ENCODE measurements at regions not wholly inside any gene's neighbourhood (a gene's known extent, or its start where the extent isn't known, plus 50 kb on each side); places are given as distances from the start of the nearest gene placed in this dataset.

DNA sequence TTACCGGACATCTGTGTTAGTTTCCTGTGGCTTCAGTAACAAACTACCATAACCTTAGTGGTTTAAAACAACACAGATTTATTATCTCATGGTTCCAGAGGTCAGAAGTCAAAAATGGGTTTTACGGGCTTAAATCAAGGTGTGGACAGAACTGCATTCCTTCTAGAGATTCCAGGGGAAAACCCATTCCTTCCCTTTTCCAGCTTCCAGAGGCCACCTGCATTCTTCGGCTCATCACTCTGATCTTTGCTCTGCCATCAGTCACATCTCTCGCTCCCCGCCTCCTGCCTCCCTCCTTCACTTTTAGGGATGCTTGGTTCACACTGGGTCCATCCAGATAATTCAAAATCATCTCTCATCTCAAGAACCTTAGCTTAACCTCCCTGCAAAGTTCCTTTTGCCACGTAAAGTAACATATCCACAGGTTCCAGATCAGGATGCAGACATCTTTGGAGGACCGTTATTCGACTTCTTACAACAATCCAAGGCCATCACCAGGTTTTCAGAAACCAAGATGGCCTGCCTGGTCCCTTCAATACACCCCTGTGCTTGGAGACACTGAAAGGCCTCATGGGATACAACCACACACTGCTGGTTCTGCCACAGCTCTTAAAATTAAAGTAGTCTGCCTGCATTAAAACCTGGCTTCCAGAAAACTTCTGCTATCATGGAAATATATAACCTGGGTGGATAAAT, 225.9 kb upstream of the MYO3A start:
- FAIRE-seq (no peak), DNase-seq (ENCODE audit: insufficient read length, low spot score) (no peak)
- TF ChIP-seq, protein P1, sequence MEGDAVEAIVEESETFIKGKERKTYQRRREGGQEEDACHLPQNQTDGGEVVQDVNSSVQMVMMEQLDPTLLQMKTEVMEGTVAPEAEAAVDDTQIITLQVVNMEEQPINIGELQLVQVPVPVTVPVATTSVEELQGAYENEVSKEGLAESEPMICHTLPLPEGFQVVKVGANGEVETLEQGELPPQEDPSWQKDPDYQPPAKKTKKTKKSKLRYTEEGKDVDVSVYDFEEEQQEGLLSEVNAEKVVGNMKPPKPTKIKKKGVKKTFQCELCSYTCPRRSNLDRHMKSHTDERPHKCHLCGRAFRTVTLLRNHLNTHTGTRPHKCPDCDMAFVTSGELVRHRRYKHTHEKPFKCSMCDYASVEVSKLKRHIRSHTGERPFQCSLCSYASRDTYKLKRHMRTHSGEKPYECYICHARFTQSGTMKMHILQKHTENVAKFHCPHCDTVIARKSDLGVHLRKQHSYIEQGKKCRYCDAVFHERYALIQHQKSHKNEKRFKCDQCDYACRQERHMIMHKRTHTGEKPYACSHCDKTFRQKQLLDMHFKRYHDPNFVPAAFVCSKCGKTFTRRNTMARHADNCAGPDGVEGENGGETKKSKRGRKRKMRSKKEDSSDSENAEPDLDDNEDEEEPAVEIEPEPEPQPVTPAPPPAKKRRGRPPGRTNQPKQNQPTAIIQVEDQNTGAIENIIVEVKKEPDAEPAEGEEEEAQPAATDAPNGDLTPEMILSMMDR (IDR thresholded peaks at IDR 0.05; ENCODE audit: insufficient read depth, missing control alignments), result no peak

DNA sequence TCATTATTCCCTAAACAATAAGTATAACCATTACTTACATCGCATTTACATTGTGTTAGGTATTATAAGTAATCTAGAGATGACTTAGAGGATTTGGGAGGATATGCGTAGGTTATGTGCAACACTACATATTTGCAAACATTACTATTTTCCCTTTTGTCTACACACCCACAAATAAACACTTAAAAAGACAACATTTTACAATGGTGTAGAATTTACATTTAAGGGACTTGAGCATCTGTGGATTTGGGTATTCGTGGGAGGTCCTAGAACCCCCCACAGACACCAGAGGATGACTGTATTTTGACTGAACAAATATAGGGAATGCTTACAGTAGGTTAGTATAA, 220.2 kb upstream of the MYO3A start:
- FAIRE-seq (no peak), DNase-seq (ENCODE audit: insufficient read length, low spot score) (no peak)
- TF ChIP-seq, protein P1 (IDR thresholded peaks at IDR 0.05; ENCODE audit: insufficient read depth, missing control alignments), result no peak

DNA sequence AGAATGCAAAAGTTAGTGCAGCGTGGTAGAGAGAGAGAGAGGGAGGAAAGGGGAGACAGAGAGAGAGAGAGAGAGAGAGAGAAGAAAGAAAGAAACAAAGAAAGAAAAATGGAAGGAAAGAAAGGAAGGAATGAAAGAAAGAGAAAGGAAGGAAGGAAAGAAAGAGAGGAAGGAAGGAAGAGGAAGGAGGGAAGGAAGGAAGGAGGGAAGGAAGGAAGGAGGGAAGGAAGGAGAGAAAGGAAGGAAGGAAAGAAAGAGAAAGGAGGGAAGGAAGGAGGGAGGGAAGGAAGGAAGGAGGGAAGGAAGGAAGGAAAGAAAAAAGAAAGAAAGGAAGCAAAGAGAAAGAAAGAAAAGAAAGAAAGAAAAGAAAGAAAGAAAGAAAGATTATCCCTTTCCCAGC, 209.8 kb upstream of the MYO3A start:
- no peak for DNase-seq (ENCODE audit: insufficient read length, low spot score)
- TF ChIP-seq, protein P1 (IDR thresholded peaks at IDR 0.05; ENCODE audit: insufficient read depth, missing control alignments), result no peak
- no peak for FAIRE-seq

DNA sequence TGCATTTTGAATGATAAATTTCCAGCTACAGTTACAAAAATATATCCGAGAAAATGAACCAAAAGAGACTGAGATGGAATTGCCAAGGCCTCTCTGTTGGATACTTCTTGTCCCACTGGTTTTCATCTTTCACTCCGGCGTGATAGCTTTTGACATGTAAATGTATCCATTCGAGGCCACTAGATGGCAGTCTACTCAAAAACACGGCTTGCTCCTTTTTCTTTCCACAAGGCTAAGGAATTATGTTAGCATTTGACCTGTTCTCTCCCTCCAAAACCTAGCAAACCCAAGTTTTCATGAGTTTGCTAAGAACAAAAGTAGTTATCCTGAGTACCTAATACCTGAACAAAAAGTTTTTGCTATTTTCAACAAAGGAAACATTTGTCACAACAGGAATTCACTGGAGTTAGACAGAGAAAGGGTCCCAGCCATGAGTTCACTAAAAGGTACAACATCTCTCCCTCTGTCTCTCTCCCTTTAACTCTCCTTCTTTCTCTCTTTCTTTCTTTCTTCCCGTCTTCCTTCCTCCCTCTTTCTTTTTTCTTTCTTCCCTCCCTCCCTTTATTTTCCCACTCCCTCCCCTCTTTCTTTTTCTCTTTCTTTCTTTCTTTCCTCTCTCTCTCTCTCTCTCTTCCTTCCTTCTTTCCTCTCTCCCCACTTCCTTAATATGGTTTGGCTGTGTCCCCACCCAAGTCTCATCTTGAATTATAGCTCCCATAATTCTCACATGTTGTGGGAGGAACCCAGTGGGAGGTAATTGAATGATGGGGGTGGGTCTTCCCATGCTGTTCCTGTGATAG, 207.9 kb upstream of the MYO3A start:
- TF ChIP-seq, protein P1 (IDR thresholded peaks at IDR 0.05; ENCODE audit: insufficient read depth, missing control alignments), result peak; percentile 77
- FAIRE-seq, result peak; percentile 91
- no peak for DNase-seq (ENCODE audit: insufficient read length, low spot score)

DNA sequence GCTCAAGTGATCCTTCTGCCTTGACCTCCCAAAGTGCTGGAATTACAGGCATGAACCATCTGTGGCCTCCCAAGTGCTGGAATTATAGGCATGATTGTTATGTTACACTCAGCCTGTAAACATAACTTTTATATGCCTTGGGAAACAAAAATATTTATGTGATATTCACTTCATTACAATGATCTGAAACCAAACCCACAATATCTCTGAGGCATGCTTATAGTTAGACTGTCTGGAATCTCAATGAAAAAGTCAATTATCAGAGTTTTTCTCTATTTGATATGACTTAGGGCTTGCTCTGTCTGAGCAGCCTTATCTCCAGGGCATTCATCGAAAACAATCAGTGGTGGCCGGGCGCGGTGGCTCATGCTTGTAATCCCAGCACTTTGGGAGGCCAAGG, 195.3 kb upstream of the MYO3A start:
- FAIRE-seq, result no peak
- no peak for DNase-seq (ENCODE audit: insufficient read length, low spot score)
- TF ChIP-seq, protein P1 (IDR thresholded peaks at IDR 0.05; ENCODE audit: insufficient read depth, missing control alignments), result no peak

DNA sequence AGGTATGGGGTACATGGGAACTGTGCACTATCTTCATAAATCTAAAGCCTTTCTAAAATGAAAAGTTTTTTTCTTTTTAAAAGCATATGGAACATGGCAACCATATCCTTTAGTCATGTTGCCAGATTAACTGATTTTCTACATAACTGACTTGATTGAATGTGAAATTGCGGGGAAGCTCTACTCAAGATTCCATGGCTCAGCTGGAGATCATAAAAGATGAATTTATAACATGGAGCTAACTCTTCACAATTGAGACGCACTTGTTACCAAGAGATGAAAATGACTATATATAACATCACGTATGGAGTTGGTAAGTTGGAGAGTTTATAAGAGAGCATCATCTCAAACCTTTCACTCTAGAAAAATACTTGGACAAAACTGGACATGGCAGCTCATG, 190.2 kb upstream of the MYO3A start:
- DNase-seq (ENCODE audit: insufficient read length, low spot score) (no peak), FAIRE-seq (no peak)

More for the DNA sequence above, 190.2 kb upstream of the MYO3A start:
- TF ChIP-seq, protein P1 (IDR thresholded peaks at IDR 0.05; ENCODE audit: insufficient read depth, missing control alignments), result no peak

Measured in D721Med (cell line).